ENCODE measurements at regions not wholly inside any gene's neighbourhood (a gene's known extent, or its start where the extent isn't known, plus 50 kb on each side); places are given as distances from the start of the nearest gene placed in this dataset.

- H3K9me3 ChIP-seq (ENCODE audit: low read length) = no peaks in the 10 kb centered on the region
- H3K27ac ChIP-seq (ENCODE audit: low read length) = no peak overlapping the region
- no peak overlapping the region for H2AFZ ChIP-seq (ENCODE audit: low read length)
- no peaks in the 10 kb centered on the region for H4K20me1 ChIP-seq (ENCODE audit: insufficient read depth, low read depth, low read length)
- H3K4me2 ChIP-seq (ENCODE audit: low read depth, low read length, poor library complexity, severe bottlenecking) = no peak overlapping the region
- no peak overlapping the region for H3K4me3 ChIP-seq (ENCODE audit: low read length)
- H3K9ac ChIP-seq (ENCODE audit: low read length) = no peak overlapping the region
- H3K9me2 ChIP-seq (replicated peaks; ENCODE audit: insufficient read depth, low read length) = no peaks in the 10 kb centered on the region
- DNase-seq = no peak
- peaks cover 26% of the 10 kb centered on the region for H3K4me1 ChIP-seq (ENCODE audit: low read length)
- no peaks in the 10 kb centered on the region for H3K27me3 ChIP-seq (ENCODE audit: low read length)
- H3K79me2 ChIP-seq (ENCODE audit: low read length) = no peaks in the 10 kb centered on the region
- no peaks in the 10 kb centered on the region for H3K36me3 ChIP-seq (ENCODE audit: insufficient read depth, low read length)
Observed at GRCh38 chr14:61218157-61218556, 63.0 kb downstream of the TMEM30B start.

DNA sequence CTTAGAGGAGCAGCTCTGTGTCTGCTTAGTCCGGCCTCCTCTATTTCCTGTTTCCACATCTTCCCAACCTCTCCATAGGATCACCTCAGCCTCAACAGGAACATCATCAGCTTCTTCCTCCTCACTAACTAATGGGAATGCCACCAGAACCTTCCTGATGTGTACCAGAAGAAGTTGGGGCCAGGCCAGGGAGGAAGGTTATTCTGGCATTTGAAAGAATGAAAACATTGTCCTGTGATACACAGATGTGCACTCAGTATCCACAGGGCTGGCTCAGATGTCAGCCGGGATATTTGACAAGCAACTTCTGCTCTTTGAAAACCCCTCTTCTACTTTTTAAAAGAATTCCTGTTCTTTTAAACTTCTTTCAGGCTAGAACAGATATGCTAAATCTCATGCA, 63.6 kb downstream of the TMEM30B start:
- H2AFZ ChIP-seq (ENCODE audit: low read length) = no peak overlapping the region
- no peak for DNase-seq
- H3K27me3 ChIP-seq (ENCODE audit: low read length) = no peaks in the 10 kb centered on the region

DNA sequence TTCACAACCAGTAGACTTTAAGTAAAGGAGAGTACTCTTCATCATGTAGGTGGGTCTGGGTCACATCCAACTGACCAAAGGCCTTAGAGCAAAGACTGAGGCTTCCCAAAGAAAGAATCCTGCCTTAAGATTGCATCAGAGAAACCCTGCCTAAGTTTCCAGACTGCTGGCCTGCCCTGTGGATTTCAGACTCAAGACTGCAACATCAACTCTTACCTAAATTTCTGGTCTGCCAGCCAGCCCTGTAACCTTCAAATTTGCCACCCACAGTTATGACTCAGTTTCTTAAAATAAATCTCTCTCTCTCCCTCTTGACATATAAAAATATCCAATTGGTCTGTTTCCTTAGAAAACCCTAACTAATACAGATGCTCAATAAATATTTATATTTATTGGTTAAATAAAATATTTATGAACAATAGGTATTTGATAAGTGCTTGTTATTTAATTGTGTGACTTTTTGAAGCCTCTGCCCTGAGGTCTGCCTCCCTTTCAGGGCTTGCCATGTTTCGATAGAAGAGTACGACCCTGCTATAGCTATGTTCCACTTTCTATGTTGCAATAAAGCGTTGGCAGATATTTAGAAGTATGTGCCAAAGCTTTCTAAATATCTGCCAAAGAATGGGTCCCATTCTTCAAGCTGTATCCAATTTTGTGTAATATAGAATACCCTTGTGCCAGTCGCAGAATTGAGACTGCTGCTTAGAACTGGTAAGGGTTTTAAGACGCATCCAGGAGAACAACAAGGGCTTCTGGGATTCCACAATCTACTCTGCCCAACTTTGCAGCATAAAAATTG, 65.7 kb downstream of the TMEM30B start:
- DNase-seq = no peak
- H3K9ac ChIP-seq (ENCODE audit: low read length) = no peak overlapping the region
- H3K4me3 ChIP-seq (ENCODE audit: low read length) = no peak overlapping the region
- no peak overlapping the region for H3K27ac ChIP-seq (ENCODE audit: low read length)
- H3K4me2 ChIP-seq (ENCODE audit: low read depth, low read length, poor library complexity, severe bottlenecking) = no peak overlapping the region
- H3K27me3 ChIP-seq (ENCODE audit: low read length) = no peaks in the 10 kb centered on the region
- no peaks in the 10 kb centered on the region for H4K20me1 ChIP-seq (ENCODE audit: insufficient read depth, low read depth, low read length)
- no peaks in the 10 kb centered on the region for H3K9me2 ChIP-seq (replicated peaks; ENCODE audit: insufficient read depth, low read length)
- H3K4me1 ChIP-seq (ENCODE audit: low read length) = peaks cover 14% of the 10 kb centered on the region
- no peaks in the 10 kb centered on the region for H3K9me3 ChIP-seq (ENCODE audit: low read length)
- no peaks in the 10 kb centered on the region for H3K79me2 ChIP-seq (ENCODE audit: low read length)
- H3K36me3 ChIP-seq (ENCODE audit: insufficient read depth, low read length) = no peaks in the 10 kb centered on the region
- H2AFZ ChIP-seq (ENCODE audit: low read length) = no peak overlapping the region

More for the DNA sequence above, 63.6 kb downstream of the TMEM30B start:
- H3K9me3 ChIP-seq (ENCODE audit: low read length) = no peaks in the 10 kb centered on the region
- H3K79me2 ChIP-seq (ENCODE audit: low read length) = no peaks in the 10 kb centered on the region
- H3K9ac ChIP-seq (ENCODE audit: low read length) = no peak overlapping the region
- peaks cover 21% of the 10 kb centered on the region for H3K4me1 ChIP-seq (ENCODE audit: low read length)
- no peak overlapping the region for H3K4me3 ChIP-seq (ENCODE audit: low read length)
- H3K27ac ChIP-seq (ENCODE audit: low read length) = no peak overlapping the region
- H3K9me2 ChIP-seq (replicated peaks; ENCODE audit: insufficient read depth, low read length) = no peaks in the 10 kb centered on the region
- no peak overlapping the region for H3K4me2 ChIP-seq (ENCODE audit: low read depth, low read length, poor library complexity, severe bottlenecking)
- H3K36me3 ChIP-seq (ENCODE audit: insufficient read depth, low read length) = no peaks in the 10 kb centered on the region
- no peaks in the 10 kb centered on the region for H4K20me1 ChIP-seq (ENCODE audit: insufficient read depth, low read depth, low read length)

GRCh38 chr14:61213920-61214319, 67.2 kb downstream of the TMEM30B start:
- H3K27me3 ChIP-seq (ENCODE audit: low read length) = no peaks in the 10 kb centered on the region
- H3K36me3 ChIP-seq (ENCODE audit: insufficient read depth, low read length) = no peaks in the 10 kb centered on the region
- H3K4me2 ChIP-seq (ENCODE audit: low read depth, low read length, poor library complexity, severe bottlenecking) = no peak overlapping the region
- DNase-seq = no peak
- H3K27ac ChIP-seq (ENCODE audit: low read length) = no peak overlapping the region
- no peak overlapping the region for H2AFZ ChIP-seq (ENCODE audit: low read length)
- no peak overlapping the region for H3K4me3 ChIP-seq (ENCODE audit: low read length)
- no peak overlapping the region for H3K9ac ChIP-seq (ENCODE audit: low read length)
- H3K79me2 ChIP-seq (ENCODE audit: low read length) = no peaks in the 10 kb centered on the region
- peaks cover 14% of the 10 kb centered on the region for H3K4me1 ChIP-seq (ENCODE audit: low read length)
- no peaks in the 10 kb centered on the region for H4K20me1 ChIP-seq (ENCODE audit: insufficient read depth, low read depth, low read length)
- H3K9me2 ChIP-seq (replicated peaks; ENCODE audit: insufficient read depth, low read length) = no peaks in the 10 kb centered on the region
- H3K9me3 ChIP-seq (ENCODE audit: low read length) = no peaks in the 10 kb centered on the region

DNA sequence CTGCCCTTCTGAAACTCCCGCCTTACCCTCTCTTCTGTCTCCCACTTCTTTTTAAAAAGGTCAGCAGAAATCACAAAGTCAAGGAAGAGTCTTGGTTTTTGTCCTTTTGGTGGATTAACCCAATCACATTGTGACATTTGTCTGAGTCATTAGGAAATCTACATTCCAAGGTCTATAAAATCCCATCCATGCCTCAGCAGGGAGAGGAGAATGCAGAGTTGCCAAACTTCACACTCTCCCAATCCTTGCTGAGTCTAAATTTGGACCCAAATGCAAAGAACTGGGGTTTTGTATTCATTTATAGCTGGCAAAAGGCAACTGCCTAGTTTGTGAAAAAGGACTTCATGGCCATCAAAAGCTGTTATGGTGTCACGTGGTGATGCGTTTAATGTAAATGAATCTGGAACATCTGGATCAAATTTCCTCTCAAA, 67.9 kb downstream of the TMEM30B start:
- Histone ChIP-seq H4K20me1 (ENCODE audit: insufficient read depth, low read depth, low read length) (no peaks in the 10 kb centered on the region), H3K27ac (ENCODE audit: low read length) (no peak overlapping the region), H3K9me3 (ENCODE audit: low read length) (no peaks in the 10 kb centered on the region), H3K79me2 (ENCODE audit: low read length) (no peaks in the 10 kb centered on the region), H2AFZ (ENCODE audit: low read length) (no peak overlapping the region), H3K36me3 (ENCODE audit: insufficient read depth, low read length) (no peaks in the 10 kb centered on the region), H3K27me3 (ENCODE audit: low read length) (no peaks in the 10 kb centered on the region), H3K4me1 (ENCODE audit: low read length) (peaks cover 14% of the 10 kb centered on the region), H3K9me2 (replicated peaks; ENCODE audit: insufficient read depth, low read length) (no peaks in the 10 kb centered on the region), H3K9ac (ENCODE audit: low read length) (no peak overlapping the region), H3K4me3 (ENCODE audit: low read length) (no peak overlapping the region), H3K4me2 (ENCODE audit: low read depth, low read length, poor library complexity, severe bottlenecking) (no peak overlapping the region)
- DNase-seq = no peak

GRCh38 chr14:61212546-61212945, 68.6 kb downstream of the TMEM30B start:
- Histone ChIP-seq H3K27me3 (ENCODE audit: low read length) (no peaks in the 10 kb centered on the region), H3K4me2 (ENCODE audit: low read depth, low read length, poor library complexity, severe bottlenecking) (no peak overlapping the region), H3K9ac (ENCODE audit: low read length) (no peak overlapping the region), H4K20me1 (ENCODE audit: insufficient read depth, low read depth, low read length) (no peaks in the 10 kb centered on the region), H3K27ac (ENCODE audit: low read length) (no peak overlapping the region), H3K9me2 (replicated peaks; ENCODE audit: insufficient read depth, low read length) (no peaks in the 10 kb centered on the region), H3K36me3 (ENCODE audit: insufficient read depth, low read length) (no peaks in the 10 kb centered on the region), H2AFZ (ENCODE audit: low read length) (no peak overlapping the region), H3K4me1 (ENCODE audit: low read length) (peaks cover 14% of the 10 kb centered on the region), H3K79me2 (ENCODE audit: low read length) (no peaks in the 10 kb centered on the region), H3K9me3 (ENCODE audit: low read length) (no peaks in the 10 kb centered on the region), H3K4me3 (ENCODE audit: low read length) (no peak overlapping the region)
- no peak for DNase-seq

GRCh38 chr14:61211476-61212255, 69.5 kb downstream of the TMEM30B start:
- H3K27me3 ChIP-seq (ENCODE audit: low read length) = no peaks in the 10 kb centered on the region
- no peak for DNase-seq
- H3K9me3 ChIP-seq (ENCODE audit: low read length) = no peaks in the 10 kb centered on the region

GRCh38 chr14:61203081-61203753, 77.9 kb downstream of the TMEM30B start:
- Histone ChIP-seq H3K36me3 (ENCODE audit: insufficient read depth, low read length) (no peaks in the 10 kb centered on the region), H4K20me1 (ENCODE audit: insufficient read depth, low read depth, low read length) (no peaks in the 10 kb centered on the region), H3K27ac (ENCODE audit: low read length) (no peak overlapping the region), H3K4me1 (ENCODE audit: low read length) (peaks cover 18% of the 10 kb centered on the region), H3K4me2 (ENCODE audit: low read depth, low read length, poor library complexity, severe bottlenecking) (peak overlapping the region; percentile 33), H2AFZ (ENCODE audit: low read length) (no peak overlapping the region), H3K4me3 (ENCODE audit: low read length) (no peak overlapping the region), H3K27me3 (ENCODE audit: low read length) (no peaks in the 10 kb centered on the region), H3K9ac (ENCODE audit: low read length) (no peak overlapping the region), H3K9me2 (replicated peaks; ENCODE audit: insufficient read depth, low read length) (no peaks in the 10 kb centered on the region), H3K79me2 (ENCODE audit: low read length) (no peaks in the 10 kb centered on the region), H3K9me3 (ENCODE audit: low read length) (no peaks in the 10 kb centered on the region)
- no peak for DNase-seq

More at GRCh38 chr14:61211476-61212255, 69.5 kb downstream of the TMEM30B start:
- Histone ChIP-seq H3K4me2 (ENCODE audit: low read depth, low read length, poor library complexity, severe bottlenecking) (no peak overlapping the region), H3K79me2 (ENCODE audit: low read length) (no peaks in the 10 kb centered on the region), H3K4me1 (ENCODE audit: low read length) (peaks cover 14% of the 10 kb centered on the region), H3K9ac (ENCODE audit: low read length) (no peak overlapping the region), H3K9me2 (replicated peaks; ENCODE audit: insufficient read depth, low read length) (no peaks in the 10 kb centered on the region), H3K27ac (ENCODE audit: low read length) (no peak overlapping the region), H3K4me3 (ENCODE audit: low read length) (no peak overlapping the region), H2AFZ (ENCODE audit: low read length) (no peak overlapping the region), H3K36me3 (ENCODE audit: insufficient read depth, low read length) (no peaks in the 10 kb centered on the region), H4K20me1 (ENCODE audit: insufficient read depth, low read depth, low read length) (no peaks in the 10 kb centered on the region)

All from Karpas-422 (cell line).